GM21423 (cell line): ENCODE measurements at regions not wholly inside any gene's neighbourhood (a gene's known extent, or its start where the extent isn't known, plus 50 kb on each side); places are given as distances from the start of the nearest gene placed in this dataset.

Experiments used
- ATAC-seq: cut with Tn5 transposase; IDR thresholded peaks from one replicate; pipeline ENCODE4 v1.9.1; 2021; ENCODE audit warnings: mild to moderate bottlenecking, moderate library complexity; ENCODE audit not compliant: unreplicated experiment

DNA sequence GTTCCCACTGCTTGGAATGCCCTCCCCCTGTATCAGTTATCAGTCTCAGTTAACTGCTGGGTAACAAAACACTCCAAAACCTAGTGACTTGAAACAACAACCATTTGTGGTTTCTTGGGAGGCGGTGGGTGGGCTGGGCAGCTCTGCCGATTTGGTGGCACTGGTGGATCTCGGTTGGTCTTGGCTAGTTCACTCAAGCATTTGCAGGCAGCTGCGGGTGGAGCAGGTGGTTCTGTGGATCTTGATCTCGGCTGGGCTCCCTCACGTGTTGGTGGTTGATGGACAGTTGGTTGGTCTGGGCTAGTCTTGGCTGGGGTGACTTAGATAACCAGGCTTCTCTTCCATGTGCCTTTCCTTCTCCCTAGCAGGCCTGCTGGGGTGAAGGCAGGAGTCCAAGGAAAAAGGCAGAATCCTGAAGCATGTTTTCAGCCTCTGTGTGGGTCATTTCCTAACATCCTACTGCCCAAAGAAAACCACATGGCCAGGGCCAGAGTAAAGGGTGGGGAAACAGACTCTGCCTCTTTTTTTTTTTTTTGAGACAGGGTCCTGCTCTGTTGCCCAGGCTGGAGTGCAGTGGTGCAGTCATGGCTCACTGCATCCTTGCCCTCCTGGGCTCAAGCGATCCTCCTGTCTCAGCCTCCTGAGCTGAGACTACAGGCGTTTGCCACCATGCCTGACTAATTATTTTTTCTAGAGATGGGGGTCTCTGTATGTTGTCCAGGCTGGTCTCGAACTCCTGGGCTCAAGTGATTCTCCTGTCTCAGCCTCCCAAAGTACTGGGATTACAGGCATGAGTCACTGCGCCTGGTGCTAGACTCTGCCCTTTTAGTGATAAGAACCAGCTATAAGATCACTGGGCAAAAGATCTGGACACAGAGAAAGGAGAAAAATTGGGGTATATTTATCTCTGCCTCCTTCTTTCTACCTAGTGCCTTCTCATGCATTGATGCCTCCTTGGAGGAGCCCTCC is 183.7 kb downstream of the RGS3 start:
- no peak for ATAC-seq

DNA sequence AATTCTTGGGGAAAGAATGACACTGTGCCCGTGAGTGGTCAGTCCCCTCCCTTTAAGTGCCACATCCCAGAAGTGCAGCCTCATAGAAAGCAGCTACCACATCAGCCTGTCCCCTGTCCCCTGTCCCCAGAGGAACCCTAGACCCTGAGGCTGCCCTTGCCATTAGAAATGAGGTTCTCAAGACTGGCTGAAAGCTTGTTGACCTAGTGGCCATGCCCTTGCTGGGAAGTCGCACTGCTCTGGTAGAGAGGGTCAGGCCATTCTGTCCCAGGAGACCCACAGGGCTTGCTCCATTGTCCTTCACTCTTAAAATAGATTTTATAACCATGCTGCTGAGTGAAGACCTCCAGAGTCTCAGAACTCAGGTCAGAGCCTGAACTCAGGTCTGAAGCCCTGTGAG is 184.5 kb downstream of the RGS3 start:
- no peak for ATAC-seq

DNA sequence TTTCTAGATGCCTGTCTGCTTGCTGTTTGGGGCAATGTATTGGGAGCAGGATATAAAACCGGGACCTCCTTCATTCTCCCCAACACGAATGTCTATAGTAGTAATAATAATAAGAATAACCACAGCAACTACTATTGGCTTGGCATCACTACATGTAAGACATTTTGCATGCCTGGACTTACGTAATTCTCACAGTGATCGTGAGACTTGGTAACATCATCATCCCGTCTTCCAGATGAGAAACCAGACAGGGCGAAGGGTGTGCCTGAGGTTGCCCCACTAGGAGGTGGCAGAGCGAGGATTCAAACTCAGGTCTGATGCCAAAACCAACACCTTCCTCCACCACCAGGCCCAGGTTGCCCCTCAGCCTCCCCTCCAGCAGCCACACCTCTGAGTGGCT is 185.1 kb downstream of the RGS3 start:
- no peak for ATAC-seq

DNA sequence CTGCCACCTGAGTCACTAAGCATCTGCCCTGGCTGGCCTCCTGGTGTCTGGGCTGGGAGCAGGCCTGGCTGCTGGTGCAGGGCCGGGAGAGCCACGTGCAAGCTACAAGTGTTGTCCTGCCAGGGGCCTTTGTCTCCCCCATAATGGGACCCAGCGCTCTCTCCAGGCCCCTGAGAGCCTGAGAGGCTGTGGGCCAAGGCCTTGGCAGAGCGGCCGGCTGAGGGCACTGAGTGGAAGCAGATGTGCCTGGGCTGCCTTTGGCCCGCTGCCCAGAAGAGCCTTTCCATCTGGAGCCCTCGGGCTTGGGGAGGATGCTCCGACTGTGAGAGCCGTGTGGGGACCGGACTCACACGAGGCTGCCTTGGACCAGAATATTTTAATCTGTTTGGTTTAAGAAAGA is 185.5 kb downstream of the RGS3 start:
- no peak for ATAC-seq

DNA sequence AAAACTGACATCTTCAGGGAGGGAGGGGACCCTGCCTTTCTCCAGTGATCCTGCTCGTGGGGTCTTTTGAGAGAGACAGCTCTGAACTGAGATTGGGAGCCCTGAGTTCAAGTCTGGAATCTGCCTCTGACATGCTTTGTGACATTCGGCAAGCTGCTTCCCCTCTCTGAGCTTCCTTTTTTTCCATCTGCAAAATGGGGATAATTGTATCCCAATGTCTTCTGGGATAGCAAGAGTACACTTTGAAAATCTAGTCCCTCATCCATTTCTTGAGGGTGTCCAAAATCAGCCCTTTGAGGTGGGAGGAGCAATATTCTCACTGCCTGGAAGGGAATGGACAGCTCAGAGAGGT is 186.3 kb downstream of the RGS3 start:
- ATAC-seq = no peak

DNA sequence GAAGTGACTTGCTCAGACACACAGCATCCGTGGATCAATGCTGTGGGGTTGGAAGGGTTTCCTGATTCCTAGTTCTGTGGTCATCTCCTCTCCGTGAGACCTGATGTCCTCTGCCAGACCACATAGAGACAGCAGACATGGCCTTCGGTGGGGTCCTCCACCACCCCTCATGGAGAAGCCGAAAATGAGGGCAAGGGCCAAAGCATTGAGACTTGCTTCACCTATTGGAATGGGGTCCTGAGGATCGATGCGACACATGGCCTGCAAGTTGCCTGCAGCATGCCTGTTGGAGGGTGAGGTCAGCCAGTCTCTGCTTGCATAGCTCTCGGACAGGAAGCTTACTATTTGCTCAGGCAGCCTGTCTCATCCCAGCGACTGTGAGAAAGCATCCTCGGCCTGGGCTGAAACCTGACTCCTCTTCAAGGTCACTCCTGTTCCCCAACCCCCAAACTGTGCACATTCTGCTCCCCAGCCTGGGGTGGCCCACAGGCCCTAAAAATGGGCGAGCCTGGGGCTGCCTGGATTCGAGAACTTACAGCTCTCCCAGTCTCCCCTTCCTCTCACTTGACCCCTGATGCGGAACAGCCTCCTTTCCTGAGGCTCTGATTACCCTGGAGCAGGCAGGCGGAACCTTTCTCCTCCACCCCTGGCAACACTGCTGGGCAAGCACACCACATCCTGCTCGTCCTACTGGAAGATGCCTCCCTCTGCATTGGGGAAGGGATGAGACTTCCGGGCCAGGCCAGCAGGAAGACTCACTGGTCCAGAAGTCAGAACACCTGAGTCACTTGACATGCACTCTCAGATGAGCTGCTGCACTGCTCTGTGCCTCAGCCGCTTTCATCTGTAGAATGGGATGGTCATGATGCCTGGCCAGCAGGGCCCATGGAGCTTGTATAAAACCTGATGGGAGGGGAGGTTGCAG is 186.9 kb downstream of the RGS3 start:
- no peak for ATAC-seq

DNA sequence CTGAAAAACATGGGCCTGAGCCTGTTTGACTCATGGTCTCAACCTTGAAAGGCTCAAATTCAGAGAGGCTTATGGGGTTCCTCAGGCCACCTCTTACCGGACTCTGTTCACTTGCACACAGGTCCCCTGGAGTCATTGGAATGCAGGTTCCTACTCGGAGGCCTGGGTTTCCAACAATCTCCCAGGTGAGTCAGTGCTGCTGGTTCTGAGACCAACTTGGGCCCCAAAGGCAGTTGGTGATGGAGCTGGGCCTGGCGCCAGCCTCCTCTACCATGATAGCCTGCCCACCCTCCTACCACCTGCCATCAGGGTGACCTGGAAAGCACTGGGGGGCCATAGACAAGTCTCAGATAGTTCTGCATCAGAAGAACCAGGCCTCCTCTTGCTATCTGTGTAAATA is 188.4 kb downstream of the RGS3 start:
- no peak for ATAC-seq

DNA sequence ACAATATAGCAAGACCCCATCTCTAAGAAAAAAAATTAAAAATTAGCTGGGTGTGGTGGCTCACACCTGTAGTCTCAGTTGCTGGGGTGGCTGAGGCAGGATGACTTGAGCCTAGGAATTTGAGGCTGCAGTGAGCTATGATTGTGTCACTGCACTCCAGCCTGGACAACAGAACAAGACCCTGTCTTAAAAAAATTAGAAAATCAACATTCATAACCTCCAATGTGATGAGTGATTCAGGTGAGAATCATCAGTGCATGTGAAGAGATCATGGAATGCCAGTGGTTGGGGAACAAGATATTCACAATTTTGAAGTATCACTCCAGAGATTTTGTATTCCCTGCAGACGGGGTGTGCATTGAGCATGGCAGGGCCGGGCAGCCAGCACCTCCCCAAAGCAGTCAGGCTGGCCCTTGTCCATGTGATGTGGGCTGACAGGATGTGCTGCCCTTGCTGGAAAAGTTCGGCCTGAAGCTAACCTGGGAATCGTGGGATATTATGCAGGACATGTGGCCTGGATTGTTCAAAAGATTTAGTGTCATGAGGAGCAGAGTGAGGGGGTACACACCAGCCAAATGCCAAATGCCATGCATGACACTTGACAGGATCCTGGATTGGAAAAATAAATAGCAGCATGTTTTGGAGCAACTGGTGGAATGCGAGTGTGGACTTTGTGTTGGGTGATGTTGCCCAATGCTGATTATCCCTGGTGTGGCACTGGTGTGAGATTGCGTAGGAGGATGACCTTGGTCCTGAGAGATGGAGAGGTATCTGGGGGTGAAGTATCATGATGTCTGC is 189.0 kb downstream of the RGS3 start:
- ATAC-seq = no peak

DNA sequence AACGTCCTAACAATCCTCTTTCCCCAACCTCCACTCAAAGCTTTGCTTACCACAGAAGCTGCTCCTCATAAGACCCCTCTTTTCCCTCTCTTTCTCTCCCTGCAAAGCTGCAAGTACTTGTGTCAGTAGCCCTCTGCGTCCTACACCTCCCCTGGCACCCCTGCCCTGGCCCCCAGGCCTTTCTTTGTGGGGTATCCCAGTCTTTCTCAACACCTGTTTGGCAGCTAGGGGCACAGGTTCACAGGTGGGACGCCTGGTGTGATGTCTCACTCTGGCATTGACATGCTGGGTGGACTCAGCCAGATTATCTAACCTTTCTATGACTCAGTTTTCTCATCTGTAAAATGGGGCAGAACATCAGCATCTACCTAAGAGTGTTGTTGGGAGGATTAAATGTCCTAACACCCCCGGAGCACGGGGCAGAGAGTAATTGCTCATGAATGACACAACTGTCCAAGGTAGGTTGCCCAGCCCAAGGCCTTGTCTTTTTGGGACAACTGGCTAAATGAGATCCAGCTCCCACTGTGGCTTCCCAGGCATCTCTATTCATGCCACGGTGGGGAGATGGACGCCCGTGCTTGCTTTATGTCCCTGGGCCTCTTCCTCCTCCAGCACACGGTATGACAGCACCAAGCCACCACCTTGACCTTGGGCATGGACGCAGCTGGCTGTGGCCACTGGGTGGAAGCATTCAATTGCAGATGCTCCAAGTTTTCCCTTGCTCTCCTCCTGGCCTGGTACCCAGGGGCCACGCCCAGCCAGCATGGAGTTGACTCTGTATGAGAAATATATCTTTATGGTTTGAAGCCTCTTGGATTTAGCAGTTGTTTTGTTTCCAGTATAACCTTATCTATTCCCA is 190.4 kb downstream of the RGS3 start:
- no peak for ATAC-seq

DNA sequence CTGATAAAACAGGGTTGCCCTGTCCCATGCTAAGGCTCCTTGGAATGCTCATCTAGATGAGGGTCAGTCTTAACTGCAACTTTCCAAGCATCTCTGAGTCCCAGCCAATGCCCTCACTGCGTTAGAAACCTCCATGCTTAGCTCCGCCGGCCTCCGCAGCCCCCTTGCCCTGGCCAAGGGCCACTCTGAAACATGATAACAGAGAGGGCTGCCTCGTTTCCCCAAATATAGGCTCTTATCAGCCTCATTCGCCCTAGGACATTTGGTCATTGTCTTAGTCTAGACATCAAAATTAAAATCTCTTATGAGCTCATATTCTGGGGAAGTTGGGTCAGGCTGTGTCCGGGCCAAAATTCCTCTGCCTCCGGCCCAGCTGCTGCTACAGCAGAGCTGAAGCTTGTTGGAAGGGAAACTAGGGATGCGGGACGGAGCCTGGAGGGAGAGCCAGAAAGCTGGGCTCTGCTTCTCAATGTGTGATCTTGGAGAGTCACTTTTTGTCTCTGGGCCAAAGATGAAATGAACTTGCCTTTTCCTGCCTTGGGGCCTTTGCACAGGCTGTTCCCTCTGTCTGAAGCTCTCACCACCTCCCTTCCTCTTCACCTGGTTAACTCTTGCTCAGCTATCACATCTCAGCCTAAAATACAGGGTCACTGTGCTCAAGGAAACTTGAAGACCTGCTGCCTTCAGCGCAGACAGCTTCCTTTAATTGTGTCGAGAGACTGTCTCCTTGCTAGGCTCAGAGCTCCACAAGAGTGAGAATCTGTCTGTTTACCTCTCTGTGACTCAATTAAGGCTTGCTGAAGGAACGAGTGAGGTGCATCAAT is 191.3 kb downstream of the RGS3 start:
- no peak for ATAC-seq

DNA sequence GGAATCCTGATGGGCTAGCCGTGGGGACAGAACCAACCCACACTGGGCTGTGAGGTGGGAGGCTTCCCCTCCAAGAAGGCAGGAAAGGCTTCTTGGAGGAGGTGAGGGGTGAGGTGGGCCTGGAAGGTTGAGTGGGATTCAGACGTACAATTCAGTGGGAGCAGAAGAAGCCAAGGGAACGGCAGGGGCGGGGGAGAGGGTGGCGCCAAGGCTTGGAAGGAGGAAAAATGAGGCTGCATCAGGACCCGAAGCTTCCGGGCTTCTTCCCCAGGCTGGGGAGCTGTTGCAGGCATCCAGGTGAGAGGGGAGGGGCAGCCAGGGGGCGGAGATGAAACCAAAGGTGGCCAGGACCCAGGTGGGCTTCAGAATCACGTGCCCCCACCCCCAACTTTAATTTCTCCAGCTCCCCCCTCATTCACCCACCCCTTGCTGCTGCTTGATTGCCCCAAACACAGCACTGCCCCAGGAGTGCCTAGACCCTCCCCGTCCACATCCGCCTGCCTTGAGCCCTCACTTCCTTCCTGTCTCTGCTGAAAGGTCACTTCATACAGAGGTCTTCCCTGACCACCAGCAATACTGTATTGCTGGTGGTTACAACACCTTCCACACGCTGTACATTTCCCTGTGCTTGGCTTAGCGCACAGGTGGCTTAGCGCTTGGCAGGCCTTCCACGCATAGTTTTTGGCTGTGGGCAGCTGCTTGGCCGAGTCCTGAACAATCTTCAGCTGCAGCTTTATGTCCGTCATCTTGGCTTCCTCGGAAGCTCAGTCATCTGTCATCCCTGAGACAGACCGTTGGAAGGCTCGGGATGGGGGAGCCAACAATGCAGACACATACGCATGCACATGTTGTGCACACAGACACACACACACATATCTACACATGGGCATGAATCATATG is 193.5 kb downstream of the RGS3 start:
- ATAC-seq = no peak

DNA sequence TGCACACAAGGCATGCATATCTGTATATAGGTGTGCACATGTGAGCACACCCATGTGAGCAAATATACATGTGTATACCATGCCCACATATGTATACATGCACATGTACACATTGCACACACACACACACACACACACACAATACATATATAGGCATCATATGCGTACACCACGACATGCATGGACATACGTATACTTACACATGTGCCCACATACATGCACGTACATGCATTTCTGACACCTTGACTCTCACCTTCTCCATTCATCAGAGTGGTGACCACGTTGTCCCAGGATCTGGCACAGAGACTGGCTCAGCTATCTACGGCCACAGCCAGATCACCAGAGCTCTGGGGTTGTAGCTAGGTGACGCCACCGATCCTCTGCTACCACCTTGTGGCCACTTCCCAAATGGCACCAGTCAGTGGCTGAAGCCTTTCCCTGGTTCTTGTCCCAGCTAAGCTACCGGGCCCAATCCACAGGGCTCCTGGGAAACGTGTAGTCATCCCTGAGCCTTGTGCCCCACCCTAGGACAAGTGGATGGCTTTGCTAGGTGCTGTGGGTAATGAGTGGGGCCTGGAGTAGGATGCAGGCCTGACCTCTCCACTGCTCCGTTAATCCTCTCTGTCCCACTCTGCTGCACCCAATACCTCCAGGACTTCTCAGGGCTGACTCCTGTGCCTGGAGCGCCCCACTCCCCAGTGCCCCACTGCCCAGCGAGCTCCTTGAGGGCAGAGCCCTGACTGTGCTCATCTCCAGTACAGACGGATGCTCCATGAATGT is 194.4 kb downstream of the RGS3 start:
- ATAC-seq = peak; percentile 69

DNA sequence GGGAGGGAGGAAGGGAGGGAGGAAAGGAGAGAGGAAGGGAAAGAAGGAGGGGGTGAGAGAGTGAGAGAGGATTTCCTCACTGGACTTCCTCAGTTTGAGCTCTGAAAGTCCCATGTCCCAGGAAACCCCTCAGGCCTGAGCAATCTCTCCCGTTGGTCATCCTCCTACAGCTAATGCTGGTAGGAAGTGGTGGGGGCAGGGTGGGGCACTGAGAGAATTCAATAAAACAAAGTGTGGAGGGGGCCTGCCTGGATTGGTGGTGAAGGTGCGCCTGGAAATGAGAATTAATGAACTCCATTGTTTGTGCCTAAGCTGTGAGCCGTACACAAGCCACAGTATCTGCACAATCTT is 195.0 kb downstream of the RGS3 start:
- no peak for ATAC-seq

DNA sequence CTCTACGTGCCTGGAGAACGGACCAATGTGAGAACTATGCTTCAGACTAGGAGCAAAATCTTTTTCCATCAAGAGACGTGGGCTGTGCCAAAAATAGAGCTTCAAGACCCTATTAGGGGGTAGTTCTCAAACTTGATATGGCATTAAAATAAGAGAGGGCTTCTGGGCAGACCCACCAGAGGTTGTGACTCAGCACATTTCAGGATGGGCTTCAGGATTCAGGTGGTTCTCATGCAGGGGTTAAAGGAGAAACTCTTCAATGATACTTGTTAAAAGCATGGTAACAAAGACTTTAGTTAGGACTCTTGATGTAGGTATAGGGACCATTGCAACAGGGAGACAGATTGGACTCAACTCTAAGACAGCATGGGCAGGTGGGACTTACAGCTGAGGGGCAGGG is 195.5 kb downstream of the RGS3 start:
- no peak for ATAC-seq

DNA sequence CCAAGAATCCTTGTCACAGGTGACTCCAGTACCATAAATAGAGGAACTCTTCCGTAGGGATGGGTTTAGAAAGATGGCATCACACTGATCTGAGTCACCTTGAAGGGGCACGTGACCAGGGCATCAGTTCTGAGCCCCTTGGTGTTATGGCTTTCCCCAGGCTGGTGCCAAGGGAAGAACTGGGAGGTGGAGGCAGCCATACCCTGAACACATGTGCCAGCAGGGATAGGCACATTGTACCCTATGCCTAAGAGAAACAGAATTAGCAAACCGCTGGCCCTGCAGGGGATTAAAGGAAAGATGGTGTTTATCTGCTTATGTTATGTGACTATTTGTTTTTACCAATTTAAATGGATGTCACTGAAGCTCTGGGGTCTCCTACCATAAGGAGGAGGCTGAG is 196.2 kb downstream of the RGS3 start:
- ATAC-seq = no peak

DNA sequence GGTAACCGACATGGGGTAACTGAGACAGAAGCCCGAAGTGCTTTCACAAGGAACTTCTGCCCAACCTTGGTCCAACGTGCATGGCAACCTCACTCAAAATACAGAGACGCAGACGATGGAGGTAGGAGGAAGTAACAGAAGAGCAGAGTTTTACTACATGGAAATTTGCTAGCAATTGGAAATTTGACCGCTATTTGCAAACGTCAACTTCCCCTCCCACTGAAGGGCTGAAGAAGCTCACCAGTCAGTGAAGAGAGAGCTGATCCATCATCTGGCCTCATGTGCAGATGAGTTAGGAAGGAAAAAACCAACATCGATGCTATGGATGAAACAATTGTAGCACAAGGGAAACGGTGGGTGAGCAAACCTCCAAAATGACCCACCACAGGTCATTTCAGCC is 196.7 kb downstream of the RGS3 start:
- no peak for ATAC-seq

DNA sequence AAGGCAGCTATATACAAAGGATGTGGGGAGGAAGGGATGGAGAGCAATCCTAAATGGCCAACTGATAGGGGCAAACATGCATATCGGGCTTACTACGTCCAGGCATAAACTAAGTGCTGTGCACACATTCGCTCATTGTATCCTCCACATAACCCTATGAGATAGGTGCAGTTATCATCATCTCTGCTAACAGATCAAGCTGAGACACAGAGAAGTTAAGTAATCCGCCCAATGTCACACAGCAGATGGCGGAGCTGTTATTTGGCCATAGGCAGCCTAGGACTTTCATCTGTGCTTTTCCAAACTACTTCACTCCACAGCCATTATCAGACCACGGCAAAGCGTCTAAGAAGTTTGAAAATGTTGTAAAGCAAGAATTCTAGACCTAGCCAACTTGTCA is 197.5 kb downstream of the RGS3 start:
- ATAC-seq = no peak
